Activated T-cell treated with anti-CD3 and anti-CD28 coated beads for 4 hours (primary cell): ENCODE measurements at regions not wholly inside any gene's neighbourhood (a gene's known extent, or its start where the extent isn't known, plus 50 kb on each side); places are given as distances from the start of the nearest gene placed in this dataset.

Experiments used
- DNase-seq: peaks from one replicate; pipeline ENCODE4 v3.0.0-alpha.2; 2020

DNA sequence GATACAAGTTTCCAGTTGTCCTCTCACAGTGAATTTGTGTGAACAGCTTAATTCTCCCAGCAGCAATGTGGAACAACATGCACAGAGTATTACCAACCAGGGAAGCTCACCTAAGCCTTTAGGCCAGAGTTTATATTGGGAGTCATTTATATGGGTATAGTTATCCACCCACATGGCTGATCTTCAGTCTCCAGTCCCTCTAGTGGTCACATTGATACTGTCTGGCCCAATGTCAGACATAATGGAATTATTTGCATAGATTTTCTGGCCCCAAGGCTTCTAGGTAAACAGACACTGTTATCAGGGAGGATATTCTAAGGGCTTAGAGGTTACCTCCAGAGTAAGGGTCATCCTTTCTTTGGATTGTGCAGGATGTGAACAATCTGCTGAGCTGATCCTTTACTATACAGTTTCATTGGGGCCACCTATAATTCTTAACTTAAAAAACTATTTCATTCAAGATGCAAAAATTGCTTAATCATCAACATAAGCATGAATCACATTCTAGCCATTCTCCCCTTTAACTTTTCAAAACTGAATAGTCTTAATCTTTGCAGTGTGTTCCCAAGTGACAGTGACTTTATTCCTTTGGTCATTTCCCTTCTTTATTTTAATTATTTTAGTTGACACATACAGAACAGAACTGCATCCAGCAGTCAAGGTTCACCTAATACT is 210.9 kb downstream of the LTN1 start:
- no peak for DNase-seq

DNA sequence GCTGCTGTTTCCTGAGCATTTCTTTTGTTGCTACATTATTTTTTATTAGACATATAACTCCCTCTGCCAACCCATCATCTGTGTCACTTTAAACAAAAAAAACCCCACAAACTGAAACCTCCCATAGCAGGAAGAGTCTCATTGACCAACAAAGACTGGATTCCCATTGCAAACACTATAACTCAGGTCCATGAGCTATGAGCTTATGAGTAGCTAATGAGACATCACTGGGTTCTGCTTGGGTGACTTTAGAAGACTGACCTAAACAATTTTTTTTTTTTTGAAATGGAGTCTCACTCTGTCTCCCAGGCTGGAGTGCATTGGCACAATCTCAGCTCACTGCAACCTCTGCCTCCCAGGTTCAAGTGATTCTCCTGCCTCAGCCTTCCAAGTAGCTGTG is 212.8 kb downstream of the LTN1 start:
- DNase-seq: no peak

DNA sequence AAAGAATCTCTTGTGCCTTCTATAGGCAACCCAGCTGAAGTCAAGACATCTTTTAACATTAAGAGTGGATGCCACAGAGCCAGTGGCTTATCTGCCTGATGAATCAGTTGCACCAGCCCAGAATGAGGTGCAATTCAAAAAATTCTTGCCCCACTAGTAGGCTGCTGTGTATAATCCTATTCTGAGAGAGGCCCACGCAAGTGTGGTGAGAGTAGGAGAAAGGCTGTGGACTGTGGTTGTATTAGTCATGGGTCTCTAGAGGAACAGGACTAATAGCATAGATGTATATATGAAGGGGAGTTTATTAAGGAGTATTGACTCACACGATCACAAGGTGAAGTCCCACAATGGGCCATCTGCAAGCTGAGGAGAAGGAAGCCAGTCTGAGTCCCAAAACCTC is 216.4 kb downstream of the LTN1 start:
- DNase-seq: no peak

DNA sequence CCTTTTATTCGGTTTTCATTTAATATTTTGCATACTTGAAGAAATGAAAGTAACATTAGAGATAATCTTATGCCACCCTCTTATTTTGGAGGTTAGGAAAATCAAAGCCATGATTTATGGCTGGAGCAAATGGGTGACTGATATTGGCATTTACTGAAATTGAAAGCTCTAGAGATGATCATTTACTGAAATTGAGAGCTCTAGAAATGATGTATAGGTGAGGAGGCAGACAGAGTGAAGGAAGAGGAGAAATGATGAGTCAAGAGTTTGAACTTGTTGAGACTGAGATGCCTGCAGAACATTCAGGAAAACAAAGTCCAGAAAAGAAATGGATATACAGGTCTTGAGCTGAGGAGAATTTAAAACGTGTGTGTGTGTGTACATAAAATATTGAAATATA is 217.6 kb downstream of the LTN1 start:
- DNase-seq: no peak

DNA sequence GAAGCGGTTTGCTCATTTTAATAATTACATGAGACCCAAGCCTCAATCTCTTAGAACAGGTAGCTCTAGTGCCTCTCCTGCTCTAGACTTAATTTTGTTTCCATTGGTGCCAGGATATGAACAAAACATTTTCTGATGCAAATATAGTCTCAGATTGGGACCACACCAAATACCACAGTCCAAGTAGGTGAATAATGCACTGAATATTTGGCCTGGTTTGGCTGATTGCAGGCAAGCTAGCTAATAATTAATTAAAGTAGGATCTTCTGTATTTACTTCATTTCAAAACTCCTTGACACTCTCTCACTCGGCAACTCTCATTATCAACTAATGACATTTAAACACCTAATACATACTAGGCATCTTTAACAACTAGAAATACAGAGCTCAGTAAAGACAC is 219.6 kb downstream of the LTN1 start:
- DNase-seq: no peak

DNA sequence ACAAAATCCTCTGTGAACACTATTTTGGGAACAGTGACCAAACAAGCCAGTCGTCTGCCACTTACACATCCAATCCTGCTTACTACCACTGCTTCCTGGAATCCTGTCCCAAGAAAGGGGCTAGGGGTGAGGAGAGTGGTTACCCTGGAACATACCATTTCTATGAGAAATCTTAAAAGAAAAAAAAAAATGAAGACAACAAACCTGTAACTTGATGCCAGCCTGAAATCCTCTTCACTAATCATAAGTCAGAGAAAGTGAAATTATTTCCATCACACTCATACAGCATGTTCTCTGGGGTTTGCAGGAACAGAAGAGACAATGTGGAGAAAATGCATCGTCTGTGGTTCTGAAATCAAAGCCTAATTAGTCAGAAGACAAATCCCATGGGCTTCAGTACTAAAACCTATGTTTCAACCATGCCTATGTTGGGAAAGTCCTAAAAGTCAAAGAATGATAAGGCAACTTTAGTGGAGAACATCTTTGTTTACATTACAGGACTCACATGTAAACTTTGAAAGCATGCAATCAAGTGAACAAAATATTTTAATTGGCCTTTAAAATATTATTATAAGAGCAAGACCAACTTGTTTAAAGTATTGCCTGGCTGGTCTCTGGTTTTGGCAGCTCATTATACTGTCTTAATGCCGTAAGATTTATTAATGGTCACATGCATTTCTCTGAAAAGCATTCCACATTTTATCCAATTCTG is 220.7 kb downstream of the LTN1 start:
- no peak for DNase-seq

DNA sequence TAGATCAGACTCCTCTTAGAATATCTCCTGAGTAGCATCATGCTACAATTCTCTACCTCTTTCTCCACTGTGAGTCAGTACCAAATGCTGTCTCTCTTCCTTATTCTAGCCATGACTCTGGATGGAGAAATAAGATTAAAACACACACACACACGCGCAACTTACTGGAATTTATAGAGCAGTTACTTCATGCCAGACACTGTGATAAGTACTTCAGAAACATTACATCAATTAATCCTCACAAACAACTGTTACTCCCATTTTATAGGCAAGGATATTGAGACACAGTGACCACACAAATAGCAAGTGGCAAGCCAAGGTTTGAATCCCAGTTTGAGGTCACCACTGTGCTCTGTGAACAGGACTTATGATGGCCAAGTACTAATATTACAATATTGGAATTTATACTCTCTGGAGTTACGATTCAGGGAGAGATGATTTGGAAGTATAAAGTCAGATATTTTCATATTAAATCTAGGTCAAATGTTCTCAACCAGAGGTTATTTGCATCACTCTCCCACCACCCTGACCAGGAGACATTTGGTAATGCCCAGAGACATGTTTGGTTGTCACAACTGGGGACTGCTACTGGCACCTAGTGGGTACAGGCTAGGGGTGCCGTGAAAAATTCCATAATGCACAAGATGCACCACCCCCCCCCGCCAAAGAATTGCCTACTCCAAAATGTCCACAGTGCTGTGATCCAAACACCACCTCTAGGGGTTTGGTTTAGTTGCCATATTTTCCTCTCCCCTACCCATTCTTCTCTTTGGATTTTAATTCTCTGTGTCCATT is 221.6 kb downstream of the LTN1 start:
- no peak for DNase-seq

DNA sequence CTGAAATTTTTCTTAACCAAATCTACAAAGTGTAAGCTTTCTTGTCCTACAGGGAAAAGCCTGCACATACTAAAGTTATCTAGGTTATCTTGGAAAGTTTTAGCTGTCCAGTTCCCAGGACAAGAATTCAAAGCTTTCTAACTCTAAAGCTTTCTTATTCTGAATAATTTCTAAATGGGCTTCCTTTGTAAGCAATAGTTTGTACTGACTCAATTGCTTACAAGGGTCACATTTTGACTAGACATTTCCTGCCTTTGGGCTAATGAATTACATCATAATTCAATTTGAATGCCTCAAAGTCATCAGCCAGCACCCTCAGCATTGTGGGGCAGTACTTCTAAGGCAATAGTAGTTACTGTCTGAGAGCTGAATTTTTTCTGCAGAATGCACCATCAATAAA is 223.0 kb downstream of the LTN1 start:
- no peak for DNase-seq

DNA sequence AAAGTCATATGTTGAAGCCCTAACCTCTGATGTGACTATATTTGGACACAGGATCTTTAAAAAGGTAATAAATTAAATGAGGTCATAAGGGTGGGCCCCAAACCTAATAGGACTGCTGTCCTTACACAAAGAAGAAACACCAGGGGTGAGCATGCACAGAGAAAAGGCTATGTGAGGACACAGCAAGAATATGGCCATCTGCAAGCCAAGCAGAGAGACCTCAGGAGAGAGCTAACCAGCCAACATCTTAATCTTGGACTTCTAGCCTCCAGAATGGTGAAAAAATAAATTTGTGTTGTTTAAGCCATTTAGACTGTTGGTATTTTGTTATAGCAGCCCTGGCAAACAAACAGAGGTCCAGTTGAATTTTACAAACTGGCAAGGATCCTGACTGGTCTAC is 223.9 kb downstream of the LTN1 start:
- no peak for DNase-seq

DNA sequence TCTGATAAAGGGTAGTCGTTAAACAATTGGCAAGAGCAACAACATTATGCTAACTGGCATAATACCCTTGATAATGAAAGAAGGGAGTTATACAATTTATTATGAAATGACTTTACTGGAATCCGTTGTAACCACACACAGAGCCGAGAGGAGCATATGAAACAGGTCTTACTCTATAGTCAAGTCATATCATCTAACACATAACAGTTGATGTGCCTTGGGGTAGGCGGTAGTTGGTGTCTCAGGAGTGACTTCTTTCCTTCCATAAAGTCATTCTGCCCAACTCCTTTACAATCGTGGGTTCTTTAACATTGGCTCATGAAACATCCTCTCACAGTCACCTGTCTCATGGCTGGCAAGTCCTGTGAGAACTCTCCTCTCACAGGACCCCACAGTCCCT is 225.2 kb downstream of the LTN1 start:
- DNase-seq: no peak

DNA sequence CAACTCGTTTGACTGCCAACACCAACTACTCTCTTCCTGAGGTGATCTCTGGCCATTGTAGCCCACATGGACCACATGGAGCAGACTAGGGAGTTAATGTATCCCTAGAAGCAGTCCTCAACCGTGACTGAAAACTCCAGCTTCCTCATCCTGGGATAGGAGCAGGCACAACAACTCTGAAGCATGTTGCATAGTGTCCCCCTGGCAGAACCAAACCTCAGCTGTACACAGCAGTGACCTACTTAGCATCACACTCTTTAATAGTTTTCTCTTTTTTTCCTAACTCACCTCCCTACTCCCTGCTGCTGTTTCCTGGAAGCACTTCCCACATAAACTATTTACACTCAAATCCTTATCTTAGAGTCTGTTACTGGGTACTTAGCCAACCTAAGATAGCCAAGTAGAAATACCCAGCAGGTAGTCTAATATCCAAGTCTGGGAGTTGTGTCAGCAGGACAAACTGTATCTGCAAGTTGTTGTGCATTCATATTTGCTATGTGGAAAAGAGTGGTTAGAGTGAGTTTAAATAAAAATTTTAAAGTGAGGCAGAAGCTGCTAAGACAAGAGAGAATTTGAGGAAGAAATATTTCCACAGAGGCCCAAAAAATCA is 228.8 kb downstream of the LTN1 start:
- no peak for DNase-seq

DNA sequence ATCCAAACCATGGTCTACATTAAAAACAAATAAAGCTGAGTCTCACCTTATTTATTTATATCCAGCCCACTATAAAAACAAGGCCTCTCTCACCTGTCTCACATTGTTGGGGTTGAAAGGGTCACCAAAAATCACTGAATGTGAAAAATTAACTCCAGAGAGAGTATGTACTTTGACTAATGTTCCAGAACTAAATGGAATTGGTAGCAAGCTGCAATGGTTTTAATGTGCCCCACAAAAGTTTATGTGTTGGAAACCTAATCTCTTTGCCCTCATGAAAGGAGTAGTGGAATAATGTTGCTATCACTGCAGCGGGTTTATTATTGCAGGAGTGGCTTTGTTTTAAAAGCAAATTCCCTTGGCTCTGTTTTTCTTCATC is 230.3 kb downstream of the LTN1 start:
- DNase-seq: no peak

DNA sequence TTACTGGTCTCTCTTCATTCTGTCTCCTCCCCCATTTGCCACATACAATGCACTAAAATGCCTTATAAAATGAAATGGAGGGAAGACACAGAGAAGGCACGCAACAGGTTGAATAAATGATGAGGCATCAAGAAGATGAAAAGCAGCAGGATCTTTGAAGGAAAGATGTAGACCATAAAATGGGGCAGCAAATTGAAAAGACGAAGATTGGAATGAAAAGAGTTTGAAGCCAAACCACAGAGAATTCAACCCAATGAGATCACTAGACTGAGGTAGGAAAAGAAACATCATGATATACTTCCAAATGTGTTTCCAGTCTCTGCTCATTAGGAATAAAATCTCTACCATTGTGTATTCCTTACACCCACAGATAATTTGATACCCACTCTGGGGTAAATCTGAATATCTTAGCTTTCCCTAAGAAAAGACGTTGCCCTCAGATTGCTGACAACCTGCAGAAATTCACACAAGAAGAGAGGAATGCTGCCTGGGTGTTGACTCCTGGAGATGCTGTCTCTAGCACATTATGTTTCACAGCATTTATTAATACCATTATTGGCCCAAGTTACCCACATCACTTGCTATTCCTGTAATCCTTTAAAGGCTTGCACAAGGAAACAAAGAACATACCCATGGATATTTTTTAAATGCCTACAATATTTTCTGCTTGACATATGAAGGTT is 230.9 kb downstream of the LTN1 start:
- no peak for DNase-seq

DNA sequence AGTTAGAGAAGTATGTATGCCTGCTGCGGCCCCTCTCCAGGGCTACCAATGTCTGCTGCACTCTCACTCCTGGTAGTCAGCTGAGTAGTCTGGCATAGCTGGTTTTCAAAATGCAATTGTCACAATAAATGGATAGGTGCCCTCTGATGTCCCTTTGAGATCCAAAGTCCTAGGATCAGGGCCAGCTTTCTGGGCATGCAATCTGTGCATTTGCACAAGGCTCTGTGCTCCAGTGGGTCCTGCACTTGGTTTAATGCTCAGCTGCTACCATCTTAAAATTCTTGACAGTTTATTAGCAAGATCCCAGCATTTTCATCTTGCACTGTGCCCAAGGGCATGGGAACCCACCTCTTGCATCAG is 233.8 kb downstream of the LTN1 start:
- DNase-seq: no peak

DNA sequence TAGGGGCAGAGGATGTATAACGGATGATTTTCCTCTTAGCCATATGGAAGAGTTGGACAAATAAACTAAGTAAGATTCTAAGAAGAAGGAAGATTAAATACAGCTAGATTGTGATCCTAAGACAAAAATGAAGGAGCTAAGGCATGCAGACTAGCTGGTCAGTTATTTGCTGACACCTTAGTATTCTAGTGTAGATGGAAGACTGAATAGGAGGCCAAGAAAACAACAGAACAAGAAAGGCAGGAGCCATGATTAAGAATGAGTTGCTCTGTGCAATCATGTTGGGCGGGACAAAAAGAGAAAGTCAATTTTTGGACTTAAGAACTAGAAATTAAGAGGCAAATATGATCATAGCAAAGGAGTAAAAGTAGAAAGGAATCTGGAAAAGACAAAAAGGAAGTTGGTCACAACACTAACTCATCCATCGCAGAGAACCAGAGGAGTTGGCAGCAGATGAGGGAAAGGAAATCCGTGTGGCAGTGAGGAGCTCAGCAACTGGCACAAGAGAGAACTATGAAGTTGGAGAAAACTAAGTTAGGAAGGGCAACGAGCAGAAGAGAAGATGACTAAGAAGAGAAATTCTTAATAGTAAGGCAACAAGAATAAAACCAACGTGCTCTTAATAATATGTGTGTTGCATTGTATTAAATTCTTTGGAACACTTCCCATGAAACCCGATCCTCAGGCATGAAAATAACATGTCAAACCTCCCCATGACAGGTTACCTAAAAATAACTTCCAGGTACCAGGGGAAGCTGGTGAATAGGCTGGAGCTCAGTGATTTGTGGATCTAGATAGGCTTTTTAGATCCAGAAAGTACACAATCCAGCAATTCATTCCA is 234.4 kb downstream of the LTN1 start:
- no peak for DNase-seq

DNA sequence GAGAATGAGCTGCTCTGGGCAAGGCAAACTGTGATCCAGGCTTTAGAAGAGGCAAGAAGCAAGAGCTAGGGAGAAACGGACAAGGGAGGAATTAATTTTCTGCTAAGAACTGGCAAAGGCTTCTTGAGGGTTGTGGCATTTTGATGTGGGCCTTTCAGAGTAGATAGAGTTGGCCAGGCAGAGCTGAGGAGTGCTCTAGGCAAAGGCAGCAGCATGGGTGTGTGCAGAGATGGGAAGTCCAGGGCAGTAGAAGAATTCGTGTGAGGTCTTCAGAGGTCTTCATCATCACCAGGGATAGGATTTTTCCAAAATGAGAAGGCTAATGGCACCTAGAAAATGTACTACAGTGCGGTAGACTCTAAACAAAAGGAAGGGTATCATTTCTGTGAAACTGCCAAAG is 237.8 kb downstream of the LTN1 start:
- DNase-seq: no peak

DNA sequence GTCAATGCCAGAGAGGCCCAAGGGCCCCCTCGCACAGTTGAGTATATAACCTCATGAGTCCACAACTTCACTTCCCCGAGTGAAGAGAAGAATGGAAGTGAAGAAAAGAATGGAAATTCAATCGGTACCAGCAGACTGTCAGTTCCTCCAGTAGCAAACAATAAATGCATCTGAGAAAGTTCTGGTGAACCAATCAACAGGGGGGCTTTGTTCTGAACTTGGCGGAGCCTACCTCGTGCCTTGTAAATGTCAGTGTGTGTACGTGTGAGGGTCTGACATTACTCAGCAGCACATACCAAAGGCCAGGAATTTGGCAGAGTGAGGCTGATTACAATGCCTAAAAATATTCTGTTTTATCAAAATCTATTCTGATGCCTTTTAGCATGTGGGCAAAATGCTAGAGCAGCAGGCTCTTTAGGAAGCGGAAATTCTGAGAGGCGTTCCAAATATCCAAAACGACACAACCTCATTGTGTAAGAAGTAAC is 238.5 kb downstream of the LTN1 start:
- no peak for DNase-seq

DNA sequence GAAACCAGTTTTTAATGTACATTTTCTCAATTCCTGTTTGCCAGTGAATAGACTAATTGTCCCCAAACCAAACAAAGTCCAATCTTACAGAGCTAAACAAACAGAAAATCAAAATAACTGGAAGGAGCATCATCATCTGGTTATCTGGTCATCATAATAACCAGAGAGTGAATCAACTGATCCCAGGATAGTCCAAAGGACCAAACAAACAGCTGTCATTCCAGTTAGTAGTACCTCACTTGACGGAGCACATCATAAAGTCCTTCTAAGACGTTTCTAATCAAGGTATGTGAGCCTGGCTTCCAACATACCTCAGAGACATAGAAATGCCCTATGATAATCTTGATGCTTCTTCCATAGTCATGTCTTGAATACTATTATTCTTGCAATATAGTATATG is 240.5 kb downstream of the LTN1 start:
- no peak for DNase-seq

DNA sequence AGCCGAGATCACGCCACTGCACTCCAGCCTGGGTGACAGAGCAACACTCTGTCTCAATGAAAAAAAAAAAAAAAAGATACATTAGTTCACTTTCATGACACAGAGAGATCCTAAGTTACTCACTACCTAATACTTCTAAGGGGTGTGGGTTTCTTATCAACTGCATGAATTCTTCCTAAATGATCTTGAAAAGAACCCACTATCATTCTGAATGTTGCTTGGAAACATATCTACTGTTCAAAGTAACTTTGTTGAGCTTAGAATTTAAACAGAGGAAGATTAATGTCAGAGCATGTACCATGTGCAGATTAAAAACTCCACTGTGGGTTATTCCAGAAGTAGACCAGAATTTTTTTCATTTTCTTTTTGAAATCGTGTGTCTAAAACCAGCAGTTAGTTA is 241.5 kb downstream of the LTN1 start:
- DNase-seq: no peak

DNA sequence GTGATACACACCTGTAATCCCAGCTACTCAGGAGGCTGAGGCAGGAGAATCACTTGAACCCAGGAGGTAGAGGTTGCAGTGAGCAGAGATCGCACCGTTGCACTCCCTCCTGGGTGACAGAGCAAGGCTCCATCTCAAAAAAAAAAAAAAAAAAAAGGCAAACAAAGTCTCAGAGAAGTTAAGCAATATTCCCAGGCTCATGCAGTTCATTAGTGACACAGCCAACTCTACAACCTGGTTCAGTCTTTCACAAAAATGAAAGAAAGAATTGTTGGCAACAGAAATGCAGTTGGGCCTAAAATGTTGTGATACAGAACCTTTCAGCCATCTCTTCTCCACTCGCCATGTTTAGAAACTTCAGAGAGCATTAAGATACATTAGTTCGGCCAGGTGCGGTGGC is 242.1 kb downstream of the LTN1 start:
- DNase-seq: no peak

DNA sequence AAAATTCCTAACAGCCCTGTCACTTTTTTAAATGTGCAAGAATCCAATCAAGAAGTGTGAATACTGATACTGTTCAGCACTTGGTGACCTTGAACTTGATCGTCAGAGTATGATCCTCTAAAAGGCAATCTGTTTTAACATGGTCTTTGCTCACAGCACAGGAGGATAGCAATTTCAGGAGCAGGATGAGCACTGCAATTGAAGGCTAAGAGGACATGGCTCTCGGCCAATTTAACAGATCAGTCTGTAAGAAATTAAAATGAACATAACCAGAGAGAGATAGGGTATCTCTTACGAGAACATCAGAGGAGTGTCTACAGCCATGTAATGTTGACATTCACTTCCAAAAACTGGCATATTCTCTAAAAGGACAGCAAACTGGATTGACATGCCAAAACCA is 243.1 kb downstream of the LTN1 start:
- DNase-seq: no peak

DNA sequence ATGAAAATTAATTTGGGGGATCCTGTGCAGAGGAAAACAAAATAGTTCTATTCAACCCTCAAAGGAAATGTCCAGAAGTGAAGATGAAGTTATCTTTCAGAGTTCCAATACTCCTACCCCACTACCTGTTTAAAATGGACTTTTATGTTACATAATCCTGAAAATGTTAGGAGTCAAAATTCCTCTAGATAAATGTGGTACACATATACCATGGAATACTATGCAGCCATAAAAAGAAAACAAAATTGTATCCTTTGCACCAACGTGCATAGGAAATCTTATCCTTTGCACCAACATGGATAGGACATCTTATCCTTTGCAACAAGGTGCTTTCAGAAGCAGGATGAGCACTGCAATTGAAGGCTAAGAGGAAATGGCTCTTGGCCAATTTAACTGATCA is 245.2 kb downstream of the LTN1 start:
- no peak for DNase-seq
